GM12873 (cell line): ENCODE measurements at regions not wholly inside any gene's neighbourhood (a gene's known extent, or its start where the extent isn't known, plus 50 kb on each side); places are given as distances from the start of the nearest gene placed in this dataset.

Source experiments
- TF ChIP-seq, protein P1 (sequence below): IDR thresholded peaks from 2 replicates; pipeline ENCODE4 v1.5.1; 2012; ENCODE audit warnings: low read depth, mild to moderate bottlenecking, moderate library complexity, low read length, control low read depth; ENCODE audit not compliant: insufficient read depth; ENCODE audit errors: missing control alignments

DNA sequence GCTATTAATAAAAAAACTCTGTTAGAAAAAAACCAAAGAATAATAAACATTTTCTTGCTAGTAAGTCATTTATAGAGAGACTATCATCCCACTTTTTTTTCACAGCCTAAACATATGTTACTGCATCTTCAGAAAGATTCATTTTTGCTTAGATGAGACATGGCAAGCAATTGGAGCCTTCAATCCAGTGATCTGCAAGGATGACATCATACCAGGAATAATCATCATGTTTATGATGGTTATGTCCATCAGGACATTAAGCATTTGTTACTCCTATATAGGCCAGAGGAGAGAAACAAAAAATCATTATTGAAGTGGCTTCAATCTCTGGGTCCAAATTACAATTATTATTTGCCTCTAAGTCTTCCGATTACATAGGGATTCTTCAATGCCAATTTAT is 626.3 kb upstream of the CCNG1 start:
- TF ChIP-seq, protein P1, sequence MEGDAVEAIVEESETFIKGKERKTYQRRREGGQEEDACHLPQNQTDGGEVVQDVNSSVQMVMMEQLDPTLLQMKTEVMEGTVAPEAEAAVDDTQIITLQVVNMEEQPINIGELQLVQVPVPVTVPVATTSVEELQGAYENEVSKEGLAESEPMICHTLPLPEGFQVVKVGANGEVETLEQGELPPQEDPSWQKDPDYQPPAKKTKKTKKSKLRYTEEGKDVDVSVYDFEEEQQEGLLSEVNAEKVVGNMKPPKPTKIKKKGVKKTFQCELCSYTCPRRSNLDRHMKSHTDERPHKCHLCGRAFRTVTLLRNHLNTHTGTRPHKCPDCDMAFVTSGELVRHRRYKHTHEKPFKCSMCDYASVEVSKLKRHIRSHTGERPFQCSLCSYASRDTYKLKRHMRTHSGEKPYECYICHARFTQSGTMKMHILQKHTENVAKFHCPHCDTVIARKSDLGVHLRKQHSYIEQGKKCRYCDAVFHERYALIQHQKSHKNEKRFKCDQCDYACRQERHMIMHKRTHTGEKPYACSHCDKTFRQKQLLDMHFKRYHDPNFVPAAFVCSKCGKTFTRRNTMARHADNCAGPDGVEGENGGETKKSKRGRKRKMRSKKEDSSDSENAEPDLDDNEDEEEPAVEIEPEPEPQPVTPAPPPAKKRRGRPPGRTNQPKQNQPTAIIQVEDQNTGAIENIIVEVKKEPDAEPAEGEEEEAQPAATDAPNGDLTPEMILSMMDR: no peak

DNA sequence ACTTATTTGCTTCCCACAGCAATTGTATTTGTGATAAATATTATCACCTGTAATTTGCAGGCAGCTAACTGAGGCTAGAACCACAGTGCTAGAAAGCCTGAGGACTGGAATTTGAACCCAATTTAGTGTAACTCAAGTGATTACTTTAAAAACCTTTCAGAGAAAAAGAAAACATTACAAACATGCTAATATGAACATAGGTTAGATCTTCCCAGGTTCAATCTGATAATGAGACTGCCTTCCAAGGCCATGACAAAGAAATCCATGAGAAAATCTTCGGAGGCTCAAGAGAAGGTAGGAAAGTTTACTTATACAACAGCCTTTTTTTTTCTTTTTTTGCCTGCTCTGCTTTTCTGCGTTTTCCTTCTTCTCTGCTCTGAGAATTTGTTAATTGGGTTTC is 620.6 kb upstream of the CCNG1 start:
- TF ChIP-seq, protein P1: no peak

DNA sequence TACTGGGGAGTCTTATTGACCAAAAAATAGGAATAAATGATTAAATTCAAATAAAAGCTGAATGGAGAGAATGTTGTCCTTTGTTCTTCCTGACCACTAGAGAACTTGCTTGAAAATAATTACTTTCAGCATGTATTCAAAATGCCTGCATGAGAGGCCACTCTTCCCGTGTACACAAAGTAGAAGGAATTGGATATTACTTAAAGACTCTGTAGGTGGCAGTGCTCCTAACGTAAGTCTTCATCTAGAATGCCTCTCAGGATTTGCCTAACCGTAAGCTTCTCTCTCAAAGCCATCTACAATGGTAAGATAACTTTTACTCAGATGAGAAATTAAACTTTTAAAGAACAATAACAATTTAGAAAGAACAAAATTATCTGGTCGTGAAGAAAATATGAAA is 620.0 kb upstream of the CCNG1 start:
- TF ChIP-seq, protein P1: no peak

DNA sequence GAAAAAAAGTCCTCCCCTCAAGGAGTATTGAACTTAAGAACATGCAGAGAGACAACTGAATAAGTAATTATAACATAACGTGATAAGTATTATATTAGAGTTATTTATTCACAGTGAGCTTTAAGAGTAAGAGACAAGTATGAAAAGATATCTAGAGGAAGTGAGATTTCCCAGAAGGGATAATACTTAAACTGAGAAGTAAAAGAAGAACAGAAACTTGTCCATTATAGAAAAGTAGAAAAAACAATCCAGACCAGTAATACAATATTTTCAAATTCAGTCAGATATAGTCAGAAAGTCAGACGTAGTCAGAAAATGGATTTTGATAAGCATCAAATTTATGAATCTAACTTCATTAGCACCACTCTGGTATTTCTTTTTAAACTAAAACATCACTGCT is 613.0 kb upstream of the CCNG1 start:
- TF ChIP-seq, protein P1: no peak

DNA sequence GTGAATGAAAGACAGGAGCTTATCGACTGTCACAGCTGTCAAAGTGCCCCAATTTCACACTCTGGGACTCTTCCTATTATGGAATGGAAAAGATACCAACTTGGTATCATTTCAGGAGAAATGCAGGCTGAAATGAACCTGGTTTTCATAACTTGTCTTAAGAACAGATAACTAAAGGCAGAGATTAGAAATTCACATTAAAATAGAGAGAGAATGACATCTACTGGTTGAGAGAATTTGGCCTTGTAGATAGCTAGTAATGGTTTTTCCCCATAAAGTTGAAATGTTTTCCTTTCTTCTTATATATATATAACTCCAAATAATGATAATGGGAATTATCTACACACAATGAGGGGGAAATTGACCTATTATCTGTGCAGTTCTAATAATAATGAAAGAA is 600.2 kb upstream of the CCNG1 start:
- TF ChIP-seq, protein P1: no peak

DNA sequence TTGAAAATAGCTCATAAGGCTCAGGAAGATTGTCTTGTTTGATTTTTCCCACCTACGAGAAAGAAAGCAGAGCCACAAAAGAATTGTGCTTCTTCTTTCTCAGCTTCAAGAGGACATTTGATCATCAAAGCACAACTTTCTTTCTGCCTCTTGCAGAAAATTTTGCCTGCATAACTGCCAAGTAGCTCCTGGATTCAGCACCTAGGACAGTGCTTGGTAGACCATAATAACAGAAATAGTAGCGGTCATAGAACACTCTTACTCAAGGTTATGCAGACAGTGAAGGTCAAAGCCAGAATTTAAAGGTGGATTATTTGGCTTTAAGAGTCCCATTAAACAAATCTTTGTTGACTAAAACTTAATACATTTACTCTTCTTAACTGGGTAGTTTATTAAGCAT is 594.7 kb upstream of the CCNG1 start:
- TF ChIP-seq, protein P1: no peak

DNA sequence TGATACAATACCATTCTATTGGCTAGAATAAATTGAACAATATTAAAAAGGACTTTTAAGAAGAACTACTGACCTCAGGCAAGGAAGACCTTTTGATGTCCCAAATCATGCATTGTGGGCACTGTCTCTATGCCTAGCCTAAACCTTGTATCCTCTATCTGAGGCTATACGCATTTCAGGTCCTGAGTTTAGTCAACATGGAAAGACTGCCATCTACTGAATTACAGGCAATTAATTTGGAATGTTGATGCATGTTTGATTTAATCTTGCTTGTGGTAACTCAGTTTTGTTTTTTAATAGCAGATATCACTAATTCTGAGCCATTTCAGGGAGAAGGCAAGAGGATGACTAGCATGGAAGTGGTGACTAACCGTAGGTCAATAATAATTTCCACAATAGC is 585.3 kb upstream of the CCNG1 start:
- TF ChIP-seq, protein P1: no peak
